ENCODE measurements at regions not wholly inside any gene's neighbourhood (a gene's known extent, or its start where the extent isn't known, plus 50 kb on each side); places are given as distances from the start of the nearest gene placed in this dataset.
"Not testable (repeated sequence)": the region's sequence is repeated elsewhere in the genome, so short reads cannot be mapped to it uniquely, and the experiment has no call there.

DNA sequence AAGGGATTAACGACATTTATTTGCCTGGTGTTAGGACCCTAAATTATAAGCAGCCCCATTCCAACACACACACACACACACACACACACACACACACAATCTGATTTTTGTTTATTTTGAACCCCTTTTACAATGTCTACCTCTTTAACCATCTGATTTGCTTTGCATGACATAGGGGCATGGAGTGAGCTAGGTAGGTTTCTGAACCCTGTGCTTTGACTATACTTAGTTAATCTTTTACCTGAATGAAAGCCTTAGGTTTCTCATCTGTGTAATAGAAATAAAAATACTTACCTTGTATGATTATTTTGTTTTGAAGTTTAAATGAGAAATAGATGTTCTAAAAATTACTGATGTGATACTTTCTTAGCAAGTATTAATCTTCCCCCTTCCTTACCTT lies 94.7 kb upstream of the FOLH1 start:
- Histone ChIP-seq H3K4me3 (no peak overlapping the region), H3K9me3 (ENCODE audit: low read depth) (no peaks in the 10 kb centered on the region), H3K36me3 (replicated peaks; ENCODE audit: insufficient read depth, low read depth) (no peaks in the 10 kb centered on the region), H2AFZ (no peak overlapping the region), H3K4me2 (no peak overlapping the region), H3K4me1 (ENCODE audit: insufficient read depth) (no peaks in the 10 kb centered on the region), H3K27ac (no peak overlapping the region), H3K27me3 (no peaks in the 10 kb centered on the region), H3K79me2 (no peaks in the 10 kb centered on the region), H3K9me2 (replicated peaks; ENCODE audit: insufficient read depth) (no peaks in the 10 kb centered on the region), H4K20me1 (ENCODE audit: insufficient read depth, poor library complexity, severe bottlenecking) (no peaks in the 10 kb centered on the region)
- no peak for DNase-seq (ENCODE audit: low spot score)
- 85% methylated on average over 1 of the region's 1 CpG for WGBS (ENCODE audit: low lambda C conversion rate, missing lambda C conversion rate)
- TF ChIP-seq, protein P1, sequence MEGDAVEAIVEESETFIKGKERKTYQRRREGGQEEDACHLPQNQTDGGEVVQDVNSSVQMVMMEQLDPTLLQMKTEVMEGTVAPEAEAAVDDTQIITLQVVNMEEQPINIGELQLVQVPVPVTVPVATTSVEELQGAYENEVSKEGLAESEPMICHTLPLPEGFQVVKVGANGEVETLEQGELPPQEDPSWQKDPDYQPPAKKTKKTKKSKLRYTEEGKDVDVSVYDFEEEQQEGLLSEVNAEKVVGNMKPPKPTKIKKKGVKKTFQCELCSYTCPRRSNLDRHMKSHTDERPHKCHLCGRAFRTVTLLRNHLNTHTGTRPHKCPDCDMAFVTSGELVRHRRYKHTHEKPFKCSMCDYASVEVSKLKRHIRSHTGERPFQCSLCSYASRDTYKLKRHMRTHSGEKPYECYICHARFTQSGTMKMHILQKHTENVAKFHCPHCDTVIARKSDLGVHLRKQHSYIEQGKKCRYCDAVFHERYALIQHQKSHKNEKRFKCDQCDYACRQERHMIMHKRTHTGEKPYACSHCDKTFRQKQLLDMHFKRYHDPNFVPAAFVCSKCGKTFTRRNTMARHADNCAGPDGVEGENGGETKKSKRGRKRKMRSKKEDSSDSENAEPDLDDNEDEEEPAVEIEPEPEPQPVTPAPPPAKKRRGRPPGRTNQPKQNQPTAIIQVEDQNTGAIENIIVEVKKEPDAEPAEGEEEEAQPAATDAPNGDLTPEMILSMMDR (IDR thresholded peaks at IDR 0.05; ENCODE audit: poor library complexity): no peak
- TF ChIP-seq EZH2phosphoT487 (IDR thresholded peaks at IDR 0.05; ENCODE audit: low read depth, severe bottlenecking, unreplicated experiment) (no peak), EZH2 (IDR thresholded peaks at IDR 0.05; ENCODE audit: borderline replicate concordance) (no peak)

DNA sequence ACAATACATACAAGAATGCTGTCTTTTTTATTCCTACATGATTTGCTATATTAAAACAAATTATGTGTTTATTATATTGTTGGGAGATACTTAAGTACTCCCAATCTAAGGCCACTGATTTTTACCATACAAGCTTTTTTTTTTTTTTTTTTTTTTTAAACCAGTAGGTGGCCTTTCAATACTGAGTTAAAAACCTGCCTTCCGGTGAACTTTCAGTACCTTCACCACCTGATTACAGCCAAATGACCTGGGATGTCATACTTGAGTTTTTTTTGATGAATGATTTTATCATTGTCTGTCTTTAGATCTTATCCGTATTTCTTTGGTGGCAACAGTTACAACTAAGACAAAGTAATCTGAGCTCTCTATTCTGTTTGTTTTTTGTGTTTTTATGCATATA lies 94.0 kb upstream of the FOLH1 start:
- TF ChIP-seq EZH2phosphoT487 (IDR thresholded peaks at IDR 0.05; ENCODE audit: low read depth, severe bottlenecking, unreplicated experiment) (no peak), EZH2 (IDR thresholded peaks at IDR 0.05; ENCODE audit: borderline replicate concordance) (no peak)
- TF ChIP-seq, protein P1 (IDR thresholded peaks at IDR 0.05; ENCODE audit: poor library complexity): no peak
- Histone ChIP-seq H3K4me3 (no peak overlapping the region), H3K79me2 (no peaks in the 10 kb centered on the region), H3K4me2 (no peak overlapping the region), H3K27me3 (no peaks in the 10 kb centered on the region), H3K27ac (no peak overlapping the region), H4K20me1 (ENCODE audit: insufficient read depth, poor library complexity, severe bottlenecking) (no peaks in the 10 kb centered on the region), H2AFZ (no peak overlapping the region), H3K9me2 (replicated peaks; ENCODE audit: insufficient read depth) (no peaks in the 10 kb centered on the region), H3K9me3 (ENCODE audit: low read depth) (no peaks in the 10 kb centered on the region), H3K36me3 (replicated peaks; ENCODE audit: insufficient read depth, low read depth) (no peaks in the 10 kb centered on the region), H3K4me1 (ENCODE audit: insufficient read depth) (no peaks in the 10 kb centered on the region)
- no peak for DNase-seq (ENCODE audit: low spot score)
- 60% methylated on average over 2 of the region's 2 CpGs for whole genome bisulfite sequencing (ENCODE audit: low lambda C conversion rate, missing lambda C conversion rate)

DNA sequence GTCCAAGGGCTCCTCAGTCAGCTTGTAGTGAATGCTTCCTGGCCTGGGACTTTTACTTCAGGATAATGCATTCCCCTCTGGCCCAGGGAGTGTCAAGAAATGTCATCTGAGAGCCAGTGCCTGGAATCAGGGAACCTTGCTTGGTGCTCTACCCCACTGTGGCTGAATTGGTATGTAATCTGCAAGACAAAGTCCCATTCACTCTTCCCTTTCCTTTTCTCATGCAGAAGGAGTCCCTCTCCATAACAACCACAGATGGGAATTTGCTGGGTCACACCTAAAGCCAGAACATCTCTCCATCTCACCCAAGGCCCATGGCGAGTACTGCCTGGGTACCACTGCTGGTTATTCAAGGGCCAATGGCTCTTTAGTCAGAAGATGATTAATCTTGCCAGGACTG lies 89.6 kb upstream of the FOLH1 start:
- not testable (repeated sequence) for H4K20me1 ChIP-seq (ENCODE audit: insufficient read depth, poor library complexity, severe bottlenecking); H3K9me3 ChIP-seq (ENCODE audit: low read depth); H3K27me3 ChIP-seq; H3K4me3 ChIP-seq; DNase-seq (ENCODE audit: low spot score); H3K4me2 ChIP-seq; H3K9me2 ChIP-seq (replicated peaks; ENCODE audit: insufficient read depth); H3K4me1 ChIP-seq (ENCODE audit: insufficient read depth); H3K79me2 ChIP-seq; H2AFZ ChIP-seq; H3K36me3 ChIP-seq (replicated peaks; ENCODE audit: insufficient read depth, low read depth); H3K27ac ChIP-seq
- 75% methylated on average over 1 of the region's 1 CpG for WGBS (ENCODE audit: low lambda C conversion rate, missing lambda C conversion rate)

DNA sequence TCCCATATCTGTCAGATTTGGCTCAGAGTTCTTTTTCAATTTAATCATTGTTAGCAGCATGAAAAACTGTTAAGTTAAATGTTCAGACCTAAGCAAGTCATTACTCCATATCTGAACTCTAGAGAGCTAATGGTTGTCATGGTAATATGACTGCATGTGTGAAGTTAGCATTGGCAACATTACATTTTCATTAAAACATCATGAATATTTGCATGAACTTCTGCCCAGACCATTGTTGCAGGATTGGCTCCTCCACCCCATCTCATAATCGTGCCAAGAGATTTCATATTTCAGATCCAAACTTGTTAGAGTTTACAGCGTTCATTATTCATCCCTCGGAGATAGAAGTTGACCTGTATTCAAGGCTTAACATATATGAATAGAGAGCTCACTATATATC lies 75.5 kb upstream of the FOLH1 start:
- not testable (repeated sequence) for H3K36me3 ChIP-seq (replicated peaks; ENCODE audit: insufficient read depth, low read depth); H3K27me3 ChIP-seq; H3K4me1 ChIP-seq (ENCODE audit: insufficient read depth); H3K9me2 ChIP-seq (replicated peaks; ENCODE audit: insufficient read depth); H2AFZ ChIP-seq; H3K79me2 ChIP-seq; H3K4me2 ChIP-seq; H3K9me3 ChIP-seq (ENCODE audit: low read depth); H3K4me3 ChIP-seq; DNase-seq (ENCODE audit: low spot score); H4K20me1 ChIP-seq (ENCODE audit: insufficient read depth, poor library complexity, severe bottlenecking); H3K27ac ChIP-seq
- 94% methylated on average over 3 of the region's 3 CpGs for WGBS (ENCODE audit: low lambda C conversion rate, missing lambda C conversion rate)

DNA sequence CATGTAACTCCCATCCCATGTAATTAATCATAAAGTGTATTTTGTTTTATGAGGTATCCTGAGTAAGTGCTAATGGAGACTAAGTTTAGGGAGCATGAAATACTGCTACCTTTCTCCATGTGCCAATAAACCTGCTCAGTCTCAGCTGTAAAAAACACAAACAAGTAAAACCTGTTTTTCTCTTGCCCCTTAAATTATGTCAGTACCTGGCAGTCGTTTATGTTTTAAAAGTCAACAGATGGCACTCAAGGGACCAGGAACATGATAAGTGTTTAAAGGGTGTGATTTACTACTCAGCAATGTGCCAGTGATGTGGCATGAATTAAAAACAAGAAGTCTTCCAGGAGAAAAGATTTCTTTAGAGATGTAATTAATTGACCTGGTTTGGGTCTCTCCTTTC lies 74.9 kb upstream of the FOLH1 start:
- H3K79me2 ChIP-seq: not testable (repeated sequence)
- peak; percentile 6 for DNase-seq (ENCODE audit: low spot score)
- 18% methylated on average over 1 of the region's 1 CpG for WGBS (ENCODE audit: low lambda C conversion rate, missing lambda C conversion rate)

DNA sequence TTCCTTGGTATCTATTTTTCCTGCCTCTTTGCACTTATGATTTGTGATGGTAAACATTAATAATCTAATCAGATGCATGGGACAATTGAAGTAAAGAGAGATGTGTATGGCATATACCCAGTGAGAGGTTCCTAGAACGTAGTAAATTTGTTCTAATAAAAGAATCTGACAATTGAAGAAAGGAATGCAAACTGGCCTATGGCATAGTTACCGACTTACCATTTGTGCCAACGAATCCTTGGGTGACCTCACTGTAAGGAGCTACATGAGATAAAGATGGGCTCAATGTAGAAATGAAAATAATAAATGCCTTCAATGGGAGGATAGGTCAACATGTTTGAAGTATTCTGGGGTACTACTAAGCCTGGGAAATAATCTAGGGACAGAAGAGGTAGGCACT lies 73.7 kb upstream of the FOLH1 start:
- H3K27ac ChIP-seq; H3K36me3 ChIP-seq (replicated peaks; ENCODE audit: insufficient read depth, low read depth); H4K20me1 ChIP-seq (ENCODE audit: insufficient read depth, poor library complexity, severe bottlenecking); H3K27me3 ChIP-seq; DNase-seq (ENCODE audit: low spot score); H3K9me2 ChIP-seq (replicated peaks; ENCODE audit: insufficient read depth); H3K79me2 ChIP-seq; H2AFZ ChIP-seq; H3K4me2 ChIP-seq; H3K4me3 ChIP-seq; H3K9me3 ChIP-seq (ENCODE audit: low read depth); H3K4me1 ChIP-seq (ENCODE audit: insufficient read depth): not testable (repeated sequence)
- 72% methylated on average over 3 of the region's 3 CpGs for WGBS (ENCODE audit: low lambda C conversion rate, missing lambda C conversion rate)

More for the DNA sequence above, 74.9 kb upstream of the FOLH1 start:
- H3K4me1 ChIP-seq (ENCODE audit: insufficient read depth); H2AFZ ChIP-seq; H3K9me3 ChIP-seq (ENCODE audit: low read depth); H4K20me1 ChIP-seq (ENCODE audit: insufficient read depth, poor library complexity, severe bottlenecking); H3K27me3 ChIP-seq; H3K36me3 ChIP-seq (replicated peaks; ENCODE audit: insufficient read depth, low read depth); H3K9me2 ChIP-seq (replicated peaks; ENCODE audit: insufficient read depth); H3K4me2 ChIP-seq; H3K4me3 ChIP-seq; H3K27ac ChIP-seq: not testable (repeated sequence)

DNA sequence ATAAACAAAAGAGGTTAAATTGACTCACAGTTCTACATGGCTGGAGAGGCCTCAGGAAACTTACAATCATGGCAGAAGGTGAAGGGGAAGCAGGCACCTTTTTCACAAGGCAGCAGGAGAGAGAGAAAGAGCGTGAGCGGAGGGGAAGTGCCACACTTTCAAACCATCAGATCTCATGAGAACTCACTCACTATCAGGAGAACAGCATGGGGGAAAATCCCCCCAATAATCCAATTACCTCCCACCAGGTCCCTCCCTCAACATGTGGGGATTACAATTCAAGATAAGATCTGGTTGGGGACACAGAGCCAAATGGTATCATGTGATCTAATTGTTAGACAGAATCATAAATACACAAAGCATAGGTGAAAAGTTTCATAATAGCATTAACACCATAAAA lies 69.5 kb upstream of the FOLH1 start:
- not testable (repeated sequence) for DNase-seq (ENCODE audit: low spot score); H3K4me2 ChIP-seq; H3K9me2 ChIP-seq (replicated peaks; ENCODE audit: insufficient read depth); H3K36me3 ChIP-seq (replicated peaks; ENCODE audit: insufficient read depth, low read depth); H4K20me1 ChIP-seq (ENCODE audit: insufficient read depth, poor library complexity, severe bottlenecking); H3K9me3 ChIP-seq (ENCODE audit: low read depth); H2AFZ ChIP-seq; H3K4me3 ChIP-seq; H3K4me1 ChIP-seq (ENCODE audit: insufficient read depth); H3K27me3 ChIP-seq; H3K79me2 ChIP-seq; H3K27ac ChIP-seq
- WGBS (ENCODE audit: low lambda C conversion rate, missing lambda C conversion rate): 79% methylated on average over 2 of the region's 2 CpGs
